NCI-H526 (cell line): ENCODE measurements at regions not wholly inside any gene's neighbourhood (a gene's known extent, or its start where the extent isn't known, plus 50 kb on each side); places are given as distances from the start of the nearest gene placed in this dataset.
A peak's percentile ranks its signal among the peaks of the same experiment; 100 is the strongest.

Experiments
- DNase-seq, 2 experiments: peaks; one replicate each; lab custom pipeline; 2025; lab: John Stamatoyannopoulos, UW

- DNase-seq = no peak
These were observed 200.5 kb downstream of the FAT3 start for GRCh38 chr11:92425127-92425526.

GRCh38 chr11:92432515-92432914 lies 207.9 kb downstream of the FAT3 start:
- no peak for DNase-seq

GRCh38 chr11:92436034-92436920 lies 211.7 kb downstream of the FAT3 start:
- no peak for DNase-seq

- DNase-seq = no peak
These were observed 214.5 kb downstream of the FAT3 start for GRCh38 chr11:92439133-92439532.

GRCh38 chr11:92440701-92441442 lies 216.3 kb downstream of the FAT3 start:
- no peak for DNase-seq

- no peak for DNase-seq
These were observed 216.8 kb downstream of the FAT3 start for GRCh38 chr11:92441443-92441726.

GRCh38 chr11:92443199-92443598 lies 218.6 kb downstream of the FAT3 start:
- no peak for DNase-seq

- DNase-seq = no peak
These were observed 223.0 kb downstream of the FAT3 start for GRCh38 chr11:92447586-92447985.

GRCh38 chr11:92449222-92449621 lies 224.6 kb downstream of the FAT3 start:
- DNase-seq = no peak

GRCh38 chr11:92449780-92450179 lies 225.2 kb downstream of the FAT3 start:
- no peak for DNase-seq

GRCh38 chr11:92451063-92451462 lies 226.4 kb downstream of the FAT3 start:
- no peak for DNase-seq

GRCh38 chr11:92453055-92453454 lies 228.4 kb downstream of the FAT3 start:
- no peak for DNase-seq

GRCh38 chr11:92455210-92455790 lies 230.7 kb downstream of the FAT3 start:
- DNase-seq = peak; percentile 74 to 84

- no peak for DNase-seq
These were observed 232.6 kb downstream of the FAT3 start for GRCh38 chr11:92457250-92457649.

GRCh38 chr11:92458486-92458885 lies 233.9 kb downstream of the FAT3 start:
- DNase-seq = no peak

- DNase-seq = peak in 1 of 2 experiments; percentile 66
These were observed 235.6 kb downstream of the FAT3 start for GRCh38 chr11:92460213-92460612.

GRCh38 chr11:92461447-92461846 lies 236.8 kb downstream of the FAT3 start:
- DNase-seq = no peak

- DNase-seq = no peak
These were observed 238.2 kb downstream of the FAT3 start for GRCh38 chr11:92462821-92463220.

- DNase-seq = no peak
These were observed 240.2 kb downstream of the FAT3 start for GRCh38 chr11:92464822-92465221.

GRCh38 chr11:92465410-92465809 lies 240.8 kb downstream of the FAT3 start:
- DNase-seq = peak; percentile 70 to 72

- no peak for DNase-seq
These were observed 249.1 kb downstream of the FAT3 start for GRCh38 chr11:92473736-92474135.

GRCh38 chr11:92475316-92475715 lies 250.7 kb downstream of the FAT3 start:
- DNase-seq = no peak

- DNase-seq = no peak
These were observed 251.2 kb downstream of the FAT3 start for GRCh38 chr11:92475819-92476218.
